ENCODE measurements at regions not wholly inside any gene's neighbourhood (a gene's known extent, or its start where the extent isn't known, plus 50 kb on each side); places are given as distances from the start of the nearest gene placed in this dataset.
"Not testable (repeated sequence)": the region's sequence is repeated elsewhere in the genome, so short reads cannot be mapped to it uniquely, and the experiment has no call there.

DNA sequence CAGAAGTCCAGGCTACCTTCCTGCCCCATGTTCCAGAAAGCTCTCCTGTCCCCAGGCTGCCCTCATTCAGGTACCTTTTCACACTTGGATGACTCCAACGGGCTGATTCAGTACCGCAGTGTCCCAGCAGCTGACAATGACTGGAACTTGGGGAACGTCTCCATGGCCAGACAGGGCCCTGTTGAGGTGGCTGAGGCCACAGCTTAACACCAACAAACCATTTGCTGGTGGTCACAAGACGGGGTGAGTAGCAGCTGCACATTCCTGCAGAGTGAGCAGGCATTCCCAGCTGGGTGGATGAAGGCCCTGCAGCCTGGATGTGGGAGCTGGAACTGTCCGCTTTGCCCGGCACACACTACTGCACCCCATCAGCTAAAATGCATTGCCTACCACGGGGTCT is 4481.3 kb upstream of the TPTE start:
- H3K27me3 Mint-ChIP-seq; H3K4me3 Mint-ChIP-seq; H3K9me3 Mint-ChIP-seq; H3K36me3 Mint-ChIP-seq; H3K4me1 Mint-ChIP-seq (ENCODE audit: unreplicated experiment); DNase-seq (ENCODE audit: extremely low spot score, unreplicated experiment); H3K27ac Mint-ChIP-seq: not testable (repeated sequence)

- H3K27ac Mint-ChIP-seq; DNase-seq (ENCODE audit: extremely low spot score, unreplicated experiment); H3K36me3 Mint-ChIP-seq: not testable (repeated sequence)
Measured at GRCh38 chr21:6043430-6044275, 4477.7 kb upstream of the TPTE start.

GRCh38 chr21:6044695-6045094 is 4476.7 kb upstream of the TPTE start:
- not testable (repeated sequence) for H3K4me1 Mint-ChIP-seq (ENCODE audit: unreplicated experiment); H3K27me3 Mint-ChIP-seq; H3K36me3 Mint-ChIP-seq; H3K4me3 Mint-ChIP-seq; H3K27ac Mint-ChIP-seq; H3K9me3 Mint-ChIP-seq; DNase-seq (ENCODE audit: extremely low spot score, unreplicated experiment)

More at GRCh38 chr21:6043430-6044275, 4477.7 kb upstream of the TPTE start:
- not testable (repeated sequence) for H3K27me3 Mint-ChIP-seq; H3K9me3 Mint-ChIP-seq; H3K4me3 Mint-ChIP-seq; H3K4me1 Mint-ChIP-seq (ENCODE audit: unreplicated experiment)

DNA sequence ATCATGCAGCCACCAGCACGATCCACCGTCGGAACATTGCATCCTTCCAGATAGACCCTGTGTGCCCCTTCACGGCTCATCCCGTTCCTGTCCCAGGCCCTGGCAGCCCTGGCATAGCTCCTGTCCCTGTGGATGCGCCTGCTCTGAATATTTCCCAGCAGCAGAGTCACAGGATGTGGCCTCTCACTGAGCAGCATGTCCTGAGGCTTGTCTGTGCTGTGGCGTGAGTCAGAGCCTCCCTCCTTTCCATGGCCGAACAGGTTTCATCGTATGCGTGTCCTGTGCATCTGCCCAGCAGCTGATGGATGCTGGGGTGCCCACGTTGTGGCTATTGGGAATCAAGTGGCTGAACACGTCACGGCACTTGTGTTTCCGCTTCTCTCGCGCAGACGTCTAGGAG is 4471.5 kb upstream of the TPTE start:
- not testable (repeated sequence) for H3K27me3 Mint-ChIP-seq; H3K4me3 Mint-ChIP-seq; DNase-seq (ENCODE audit: extremely low spot score, unreplicated experiment); H3K27ac Mint-ChIP-seq; H3K4me1 Mint-ChIP-seq (ENCODE audit: unreplicated experiment); H3K36me3 Mint-ChIP-seq; H3K9me3 Mint-ChIP-seq

- H3K9me3 Mint-ChIP-seq; DNase-seq (ENCODE audit: extremely low spot score, unreplicated experiment); H3K4me3 Mint-ChIP-seq; H3K36me3 Mint-ChIP-seq; H3K27me3 Mint-ChIP-seq; H3K27ac Mint-ChIP-seq; H3K4me1 Mint-ChIP-seq (ENCODE audit: unreplicated experiment): not testable (repeated sequence)
Measured at GRCh38 chr21:6052109-6052508, 4469.3 kb upstream of the TPTE start.

DNA sequence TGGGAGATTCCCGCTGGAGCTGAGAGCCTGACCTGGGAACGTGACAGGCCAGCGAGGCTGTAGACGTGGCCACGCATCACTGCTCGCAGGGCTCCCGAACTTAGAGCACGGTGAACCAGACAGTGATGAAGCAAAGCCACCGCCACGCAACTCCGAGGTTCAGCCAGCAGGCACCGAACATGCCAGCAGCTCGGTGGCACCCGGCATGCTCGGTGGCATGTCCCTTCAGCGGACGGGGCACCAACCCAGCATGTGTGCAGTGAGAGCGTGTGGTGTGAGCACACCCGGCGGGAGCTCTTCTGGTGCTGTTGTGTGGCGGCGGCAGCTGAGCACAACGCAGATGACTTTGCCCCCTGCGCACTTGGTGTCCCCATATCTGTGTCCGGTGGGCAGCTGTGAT is 4468.2 kb upstream of the TPTE start:
- H3K4me1 Mint-ChIP-seq (ENCODE audit: unreplicated experiment); H3K36me3 Mint-ChIP-seq; H3K4me3 Mint-ChIP-seq; DNase-seq (ENCODE audit: extremely low spot score, unreplicated experiment); H3K9me3 Mint-ChIP-seq; H3K27ac Mint-ChIP-seq; H3K27me3 Mint-ChIP-seq: not testable (repeated sequence)

DNA sequence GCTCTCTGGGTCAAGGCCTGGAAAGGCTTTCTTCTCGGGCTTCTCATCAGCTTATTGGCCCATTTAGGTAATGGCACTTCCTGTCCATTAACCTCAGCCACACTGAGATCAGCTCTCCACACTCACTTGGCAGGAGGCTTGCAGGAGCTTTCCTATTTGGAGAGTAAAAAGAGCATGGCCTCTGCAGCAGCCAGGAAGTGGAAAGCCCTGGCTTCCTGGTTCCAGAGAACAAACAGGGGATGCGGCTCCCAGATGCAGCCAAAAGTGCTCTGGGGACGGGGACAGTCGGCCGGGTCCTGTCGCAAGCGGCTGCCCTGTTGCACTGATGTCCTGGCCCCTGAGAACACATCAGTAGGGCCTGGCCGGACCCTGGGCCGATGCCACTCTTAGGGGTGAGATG is 4462.4 kb upstream of the TPTE start:
- H3K4me3 Mint-ChIP-seq; H3K9me3 Mint-ChIP-seq; H3K27ac Mint-ChIP-seq; H3K27me3 Mint-ChIP-seq; H3K4me1 Mint-ChIP-seq (ENCODE audit: unreplicated experiment); H3K36me3 Mint-ChIP-seq; DNase-seq (ENCODE audit: extremely low spot score, unreplicated experiment): not testable (repeated sequence)

DNA sequence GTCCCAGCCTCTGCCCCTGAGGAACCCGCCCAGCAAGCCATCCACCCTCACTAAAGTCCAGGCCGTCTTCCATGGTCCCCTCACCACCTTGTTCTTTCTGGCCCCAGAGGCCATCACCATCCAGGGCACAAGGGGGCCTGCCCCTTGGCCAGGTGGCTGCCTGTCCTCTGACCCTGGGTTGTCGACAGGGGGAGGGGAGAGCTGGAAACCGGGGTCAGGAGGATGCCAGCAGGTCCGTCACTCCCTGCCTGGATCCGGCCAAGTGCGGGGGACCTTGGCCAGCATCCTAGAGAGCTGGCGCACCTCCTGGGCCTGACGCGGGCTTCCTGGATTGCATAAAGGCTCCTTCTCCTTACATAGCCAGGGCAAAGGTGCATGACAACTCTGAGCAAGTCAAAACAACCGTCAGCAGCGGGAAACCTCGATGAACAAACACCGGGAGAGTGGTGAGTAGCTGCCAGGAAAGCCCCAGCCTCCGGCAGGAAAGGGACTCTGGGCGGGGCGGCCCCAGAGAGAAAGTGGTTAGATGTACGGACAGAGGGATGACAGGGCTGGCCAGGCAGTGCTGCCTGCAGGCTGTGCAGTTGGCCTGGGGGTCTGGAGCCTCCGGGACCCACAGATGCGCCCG is 4461.2 kb upstream of the TPTE start:
- not testable (repeated sequence) for H3K9me3 Mint-ChIP-seq

DNA sequence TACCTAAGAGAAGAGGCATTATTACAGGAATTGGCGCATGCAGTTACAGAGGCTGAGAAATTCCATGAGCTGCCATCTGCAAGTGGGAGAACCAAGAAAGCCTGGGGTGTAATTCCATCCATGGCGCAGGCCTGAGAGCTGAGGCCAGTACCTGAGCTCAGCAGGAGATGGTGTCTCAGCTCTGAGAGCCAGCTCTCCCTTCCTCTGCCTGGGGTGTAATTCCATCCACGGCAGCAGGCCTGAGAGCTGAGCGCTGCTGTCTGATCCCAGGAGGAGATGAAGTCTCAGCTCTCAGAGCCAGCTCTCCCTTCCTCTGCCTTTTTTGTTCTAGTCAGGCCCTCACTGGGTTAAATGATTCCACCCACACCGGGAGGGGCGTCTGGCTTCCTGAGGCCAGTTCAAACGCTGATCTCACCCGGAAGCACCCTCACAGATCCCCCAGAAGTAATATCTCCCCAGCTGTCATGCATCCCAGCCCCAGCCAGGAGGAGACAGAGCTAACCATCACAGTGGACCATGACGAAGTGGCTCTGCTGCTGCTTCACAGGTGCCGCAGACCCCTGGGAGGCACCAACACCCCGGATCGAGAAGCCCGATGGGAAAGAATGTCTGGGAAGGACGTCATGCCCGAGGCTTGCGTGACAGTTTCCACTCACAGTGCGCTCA is 4454.9 kb upstream of the TPTE start:
- H3K27me3 Mint-ChIP-seq; DNase-seq (ENCODE audit: extremely low spot score, unreplicated experiment); H3K4me3 Mint-ChIP-seq: not testable (repeated sequence)

More for the DNA sequence above, 4461.2 kb upstream of the TPTE start:
- H3K27me3 Mint-ChIP-seq; H3K4me1 Mint-ChIP-seq (ENCODE audit: unreplicated experiment); H3K4me3 Mint-ChIP-seq; H3K27ac Mint-ChIP-seq; H3K36me3 Mint-ChIP-seq; DNase-seq (ENCODE audit: extremely low spot score, unreplicated experiment): not testable (repeated sequence)

DNA sequence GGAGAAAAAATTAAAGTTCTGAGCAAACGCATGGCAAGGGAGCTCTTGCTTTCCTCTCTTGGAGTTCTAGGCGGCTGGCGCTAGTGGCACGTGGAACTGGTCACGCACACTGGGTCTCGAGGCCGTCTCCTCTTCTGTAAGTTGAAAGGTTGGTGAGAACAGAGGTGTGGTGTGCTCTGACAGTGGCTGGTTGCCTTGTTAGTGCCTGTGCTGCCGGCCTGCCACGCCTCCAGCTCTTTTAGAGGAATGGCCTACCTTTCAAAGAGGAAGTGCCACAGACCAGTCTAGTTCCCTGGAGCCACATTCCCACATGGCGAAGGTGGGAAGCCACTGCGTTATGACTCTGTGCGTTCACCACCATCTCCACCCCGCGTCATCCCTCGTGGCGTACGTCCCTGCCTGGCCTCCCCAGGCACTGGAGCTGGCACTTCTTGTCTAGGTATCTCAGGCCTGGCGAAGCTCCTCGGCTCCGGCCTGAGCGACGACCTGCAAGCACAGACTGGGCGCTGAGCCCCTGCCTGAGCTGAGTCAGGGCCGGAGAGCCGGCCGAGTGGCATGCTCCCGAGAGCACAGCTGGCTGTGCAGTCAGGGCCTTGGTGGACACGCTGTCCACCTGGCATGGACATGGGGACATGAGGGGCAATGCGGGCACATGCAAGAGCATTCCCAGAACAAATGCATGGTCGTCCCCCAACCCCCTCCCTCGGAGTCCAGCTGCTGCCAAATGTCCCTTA is 4453.1 kb upstream of the TPTE start:
- H3K36me3 Mint-ChIP-seq; H3K9me3 Mint-ChIP-seq; H3K4me3 Mint-ChIP-seq; H3K27ac Mint-ChIP-seq; H3K4me1 Mint-ChIP-seq (ENCODE audit: unreplicated experiment); H3K27me3 Mint-ChIP-seq; DNase-seq (ENCODE audit: extremely low spot score, unreplicated experiment): not testable (repeated sequence)

More for the DNA sequence above, 4454.9 kb upstream of the TPTE start:
- not testable (repeated sequence) for H3K27ac Mint-ChIP-seq; H3K9me3 Mint-ChIP-seq; H3K4me1 Mint-ChIP-seq (ENCODE audit: unreplicated experiment); H3K36me3 Mint-ChIP-seq

DNA sequence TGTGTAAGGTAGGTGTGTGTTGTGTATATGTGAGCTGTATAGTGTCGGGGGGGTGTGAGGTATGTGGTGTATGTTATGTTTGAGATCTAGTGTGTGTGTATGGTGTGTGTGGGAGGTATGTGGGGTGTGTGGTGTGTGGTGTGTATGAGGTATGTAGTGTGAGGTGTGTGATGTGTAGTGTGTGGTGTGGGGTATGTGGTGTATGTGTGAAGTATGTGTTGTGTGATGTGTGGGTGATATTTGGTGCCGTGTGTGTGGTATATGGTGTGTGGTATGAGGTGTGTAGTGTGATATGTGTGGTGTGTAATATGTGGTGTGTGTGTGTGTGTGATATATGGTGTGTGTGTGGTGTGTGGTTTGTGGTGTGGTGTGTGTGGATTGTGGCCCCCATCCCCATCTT is 4451.2 kb upstream of the TPTE start:
- not testable (repeated sequence) for H3K9me3 Mint-ChIP-seq; H3K36me3 Mint-ChIP-seq; H3K4me1 Mint-ChIP-seq (ENCODE audit: unreplicated experiment); DNase-seq (ENCODE audit: extremely low spot score, unreplicated experiment); H3K27ac Mint-ChIP-seq; H3K27me3 Mint-ChIP-seq; H3K4me3 Mint-ChIP-seq

DNA sequence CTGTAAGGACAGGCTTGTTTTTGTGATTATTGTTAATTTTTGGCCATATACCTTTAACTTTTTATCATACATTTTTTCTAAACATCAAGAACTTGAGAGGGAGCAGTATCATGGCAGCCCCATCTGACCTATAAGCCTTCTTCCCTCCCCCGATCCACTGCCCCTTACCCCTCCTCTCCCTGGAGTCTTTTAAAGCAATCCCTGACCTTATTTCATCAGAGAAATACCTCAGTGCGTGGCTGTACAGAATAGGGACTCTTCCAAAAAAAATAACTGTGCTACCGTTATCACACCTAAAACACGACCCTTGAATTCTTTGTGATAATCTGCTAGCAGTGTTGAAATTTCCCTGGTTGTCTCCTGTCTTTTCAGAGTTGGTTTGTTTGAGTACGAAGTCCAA is 4448.7 kb upstream of the TPTE start:
- H3K36me3 Mint-ChIP-seq; H3K9me3 Mint-ChIP-seq; H3K27me3 Mint-ChIP-seq; H3K27ac Mint-ChIP-seq; H3K4me3 Mint-ChIP-seq; H3K4me1 Mint-ChIP-seq (ENCODE audit: unreplicated experiment); DNase-seq (ENCODE audit: extremely low spot score, unreplicated experiment): not testable (repeated sequence)

DNA sequence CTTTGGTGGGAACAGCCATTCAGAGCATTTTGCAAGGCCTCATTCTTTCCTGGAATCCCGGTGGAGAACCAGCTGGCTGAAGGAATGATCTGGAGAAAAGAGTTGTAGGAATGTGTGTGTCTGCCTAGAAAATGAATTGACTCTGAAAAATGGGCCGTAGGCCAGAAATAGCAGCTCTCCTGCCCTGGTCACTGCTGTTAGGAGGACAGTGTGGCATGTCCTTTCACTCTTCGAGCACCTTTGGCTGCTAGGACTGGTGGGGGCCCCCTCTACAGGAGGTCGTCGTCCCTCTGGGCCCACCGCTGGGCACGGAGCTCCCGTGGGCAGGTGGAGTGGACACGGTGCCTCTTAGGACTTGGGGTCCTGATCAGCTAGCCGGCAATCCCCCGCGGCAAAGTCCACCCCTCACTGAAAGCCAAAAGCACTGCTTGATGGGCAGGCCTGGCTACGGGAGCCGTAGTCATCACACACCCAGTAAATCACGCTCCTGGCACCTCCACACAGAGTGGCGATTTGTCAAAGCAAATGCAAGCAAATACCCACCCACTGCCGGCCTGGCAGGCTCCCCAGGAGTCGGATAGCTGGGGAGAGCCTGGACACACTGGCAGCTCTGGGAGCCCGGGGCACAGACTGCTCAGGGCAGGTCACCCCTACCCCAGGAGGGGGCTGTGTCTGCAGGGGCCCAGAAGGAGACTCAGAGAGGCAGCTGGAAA is 4447.2 kb upstream of the TPTE start:
- H3K27me3 Mint-ChIP-seq; H3K36me3 Mint-ChIP-seq; DNase-seq (ENCODE audit: extremely low spot score, unreplicated experiment); H3K4me3 Mint-ChIP-seq; H3K9me3 Mint-ChIP-seq; H3K4me1 Mint-ChIP-seq (ENCODE audit: unreplicated experiment); H3K27ac Mint-ChIP-seq: not testable (repeated sequence)

Measured in type B pancreatic cell (in vitro differentiated cells).